WTC11 (cell line): ENCODE measurements at regions not wholly inside any gene's neighbourhood (a gene's known extent, or its start where the extent isn't known, plus 50 kb on each side); places are given as distances from the start of the nearest gene placed in this dataset.
"Not testable (repeated sequence)": the region's sequence is repeated elsewhere in the genome, so short reads cannot be mapped to it uniquely, and the experiment has no call there.

Experiments
- ATF3 ChIP-seq: sonication (generic); formaldehyde crosslinking; conservative IDR thresholded peaks from 2 replicates; pipeline ENCODE4 v1.8.1; 2022; ENCODE audit warnings: mild to moderate bottlenecking, missing genetic modification reagents
- FOXK1 ChIP-seq: sonication (generic); formaldehyde crosslinking; IDR thresholded peaks from 2 replicates; pipeline ENCODE4 v1.8.0; 2022; ENCODE audit warnings: mild to moderate bottlenecking, moderate library complexity, missing genetic modification reagents
- IRF1 ChIP-seq: sonication (generic); formaldehyde crosslinking; IDR thresholded peaks from 2 replicates; pipeline ENCODE4 v1.8.0; 2023; ENCODE audit warnings: missing genetic modification reagents
- PREB ChIP-seq: sonication (generic); formaldehyde crosslinking; IDR thresholded peaks from 2 replicates; pipeline ENCODE4 v1.8.1; 2022; ENCODE audit warnings: mild to moderate bottlenecking, missing genetic modification reagents, moderate library complexity, borderline replicate concordance
- SP1 ChIP-seq: sonication (generic); formaldehyde crosslinking; conservative IDR thresholded peaks from 2 replicates; pipeline ENCODE4 v1.8.1; 2022; ENCODE audit warnings: missing genetic modification reagents
- ZNF317 ChIP-seq: sonication (generic); formaldehyde crosslinking; IDR thresholded peaks from 2 replicates; pipeline ENCODE4 v1.8.1; 2023; ENCODE audit warnings: low read depth, mild to moderate bottlenecking, moderate library complexity, missing genetic modification reagents, borderline replicate concordance
- TF ChIP-seq, protein P1 (sequence below): fragments of 200-600 bp; IDR thresholded peaks from 2 replicates; pipeline ENCODE4 v1.8.0; 2022; ENCODE audit warnings: antibody characterized with exemption
- TF ChIP-seq, protein P2 (sequence below): sonication (generic); formaldehyde crosslinking; IDR thresholded peaks from 2 replicates; pipeline ENCODE4 v1.8.0; 2023; ENCODE audit warnings: missing genetic modification reagents, mild to moderate bottlenecking, borderline replicate concordance
- TF ChIP-seq, protein P3 (sequence below): sonication (generic); formaldehyde crosslinking; IDR thresholded peaks from 2 replicates; pipeline ENCODE4 v1.8.1; 2023; ENCODE audit warnings: mild to moderate bottlenecking, moderate library complexity, missing genetic modification reagents
- TF ChIP-seq, protein P4 (sequence below): sonication (generic); formaldehyde crosslinking; IDR thresholded peaks from 2 replicates; pipeline ENCODE4 v1.8.1; 2022; ENCODE audit warnings: low read depth, missing genetic modification reagents, borderline replicate concordance

DNA sequence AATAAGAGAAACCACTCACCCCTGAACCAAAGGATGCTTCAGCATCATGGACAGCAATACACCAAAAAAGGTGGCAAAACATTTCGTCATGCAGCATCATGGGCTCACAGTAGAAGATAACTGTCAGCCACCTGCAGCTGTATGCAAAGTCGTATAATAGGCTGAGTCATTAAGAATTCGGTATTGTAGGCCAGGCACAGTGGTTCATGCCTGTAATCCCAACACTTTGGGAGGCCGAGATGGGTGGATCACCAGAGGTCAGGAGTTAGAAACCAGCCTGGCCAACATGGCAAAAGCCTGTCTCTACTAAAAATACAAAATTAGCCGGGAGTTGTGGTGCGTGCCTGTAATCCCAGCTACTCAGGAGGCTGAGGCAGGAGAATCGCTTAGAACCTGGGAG, 123.8 kb upstream of the UNC5B start:
- not testable (repeated sequence) for TF ChIP-seq PREB; ZNF317 (CRISPR knock-in tag); FOXK1 (CRISPR knock-in tag); IRF1 (CRISPR knock-in tag); ATF3; SP1 (CRISPR knock-in tag)
- TF ChIP-seq, protein P1, sequence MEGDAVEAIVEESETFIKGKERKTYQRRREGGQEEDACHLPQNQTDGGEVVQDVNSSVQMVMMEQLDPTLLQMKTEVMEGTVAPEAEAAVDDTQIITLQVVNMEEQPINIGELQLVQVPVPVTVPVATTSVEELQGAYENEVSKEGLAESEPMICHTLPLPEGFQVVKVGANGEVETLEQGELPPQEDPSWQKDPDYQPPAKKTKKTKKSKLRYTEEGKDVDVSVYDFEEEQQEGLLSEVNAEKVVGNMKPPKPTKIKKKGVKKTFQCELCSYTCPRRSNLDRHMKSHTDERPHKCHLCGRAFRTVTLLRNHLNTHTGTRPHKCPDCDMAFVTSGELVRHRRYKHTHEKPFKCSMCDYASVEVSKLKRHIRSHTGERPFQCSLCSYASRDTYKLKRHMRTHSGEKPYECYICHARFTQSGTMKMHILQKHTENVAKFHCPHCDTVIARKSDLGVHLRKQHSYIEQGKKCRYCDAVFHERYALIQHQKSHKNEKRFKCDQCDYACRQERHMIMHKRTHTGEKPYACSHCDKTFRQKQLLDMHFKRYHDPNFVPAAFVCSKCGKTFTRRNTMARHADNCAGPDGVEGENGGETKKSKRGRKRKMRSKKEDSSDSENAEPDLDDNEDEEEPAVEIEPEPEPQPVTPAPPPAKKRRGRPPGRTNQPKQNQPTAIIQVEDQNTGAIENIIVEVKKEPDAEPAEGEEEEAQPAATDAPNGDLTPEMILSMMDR, result not testable (repeated sequence)
- TF ChIP-seq, protein P2, sequence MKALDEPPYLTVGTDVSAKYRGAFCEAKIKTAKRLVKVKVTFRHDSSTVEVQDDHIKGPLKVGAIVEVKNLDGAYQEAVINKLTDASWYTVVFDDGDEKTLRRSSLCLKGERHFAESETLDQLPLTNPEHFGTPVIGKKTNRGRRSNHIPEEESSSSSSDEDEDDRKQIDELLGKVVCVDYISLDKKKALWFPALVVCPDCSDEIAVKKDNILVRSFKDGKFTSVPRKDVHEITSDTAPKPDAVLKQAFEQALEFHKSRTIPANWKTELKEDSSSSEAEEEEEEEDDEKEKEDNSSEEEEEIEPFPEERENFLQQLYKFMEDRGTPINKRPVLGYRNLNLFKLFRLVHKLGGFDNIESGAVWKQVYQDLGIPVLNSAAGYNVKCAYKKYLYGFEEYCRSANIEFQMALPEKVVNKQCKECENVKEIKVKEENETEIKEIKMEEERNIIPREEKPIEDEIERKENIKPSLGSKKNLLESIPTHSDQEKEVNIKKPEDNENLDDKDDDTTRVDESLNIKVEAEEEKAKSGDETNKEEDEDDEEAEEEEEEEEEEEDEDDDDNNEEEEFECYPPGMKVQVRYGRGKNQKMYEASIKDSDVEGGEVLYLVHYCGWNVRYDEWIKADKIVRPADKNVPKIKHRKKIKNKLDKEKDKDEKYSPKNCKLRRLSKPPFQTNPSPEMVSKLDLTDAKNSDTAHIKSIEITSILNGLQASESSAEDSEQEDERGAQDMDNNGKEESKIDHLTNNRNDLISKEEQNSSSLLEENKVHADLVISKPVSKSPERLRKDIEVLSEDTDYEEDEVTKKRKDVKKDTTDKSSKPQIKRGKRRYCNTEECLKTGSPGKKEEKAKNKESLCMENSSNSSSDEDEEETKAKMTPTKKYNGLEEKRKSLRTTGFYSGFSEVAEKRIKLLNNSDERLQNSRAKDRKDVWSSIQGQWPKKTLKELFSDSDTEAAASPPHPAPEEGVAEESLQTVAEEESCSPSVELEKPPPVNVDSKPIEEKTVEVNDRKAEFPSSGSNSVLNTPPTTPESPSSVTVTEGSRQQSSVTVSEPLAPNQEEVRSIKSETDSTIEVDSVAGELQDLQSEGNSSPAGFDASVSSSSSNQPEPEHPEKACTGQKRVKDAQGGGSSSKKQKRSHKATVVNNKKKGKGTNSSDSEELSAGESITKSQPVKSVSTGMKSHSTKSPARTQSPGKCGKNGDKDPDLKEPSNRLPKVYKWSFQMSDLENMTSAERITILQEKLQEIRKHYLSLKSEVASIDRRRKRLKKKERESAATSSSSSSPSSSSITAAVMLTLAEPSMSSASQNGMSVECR (CRISPR knock-in tag), result not testable (repeated sequence)
- TF ChIP-seq, protein P3, sequence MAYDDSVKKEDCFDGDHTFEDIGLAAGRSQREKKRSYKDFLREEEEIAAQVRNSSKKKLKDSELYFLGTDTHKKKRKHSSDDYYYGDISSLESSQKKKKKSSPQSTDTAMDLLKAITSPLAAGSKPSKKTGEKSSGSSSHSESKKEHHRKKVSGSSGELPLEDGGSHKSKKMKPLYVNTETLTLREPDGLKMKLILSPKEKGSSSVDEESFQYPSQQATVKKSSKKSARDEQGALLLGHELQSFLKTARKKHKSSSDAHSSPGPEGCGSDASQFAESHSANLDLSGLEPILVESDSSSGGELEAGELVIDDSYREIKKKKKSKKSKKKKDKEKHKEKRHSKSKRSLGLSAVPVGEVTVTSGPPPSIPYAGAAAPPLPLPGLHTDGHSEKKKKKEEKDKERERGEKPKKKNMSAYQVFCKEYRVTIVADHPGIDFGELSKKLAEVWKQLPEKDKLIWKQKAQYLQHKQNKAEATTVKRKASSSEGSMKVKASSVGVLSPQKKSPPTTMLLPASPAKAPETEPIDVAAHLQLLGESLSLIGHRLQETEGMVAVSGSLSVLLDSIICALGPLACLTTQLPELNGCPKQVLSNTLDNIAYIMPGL (CRISPR knock-in tag), result not testable (repeated sequence)
- TF ChIP-seq, protein P4, sequence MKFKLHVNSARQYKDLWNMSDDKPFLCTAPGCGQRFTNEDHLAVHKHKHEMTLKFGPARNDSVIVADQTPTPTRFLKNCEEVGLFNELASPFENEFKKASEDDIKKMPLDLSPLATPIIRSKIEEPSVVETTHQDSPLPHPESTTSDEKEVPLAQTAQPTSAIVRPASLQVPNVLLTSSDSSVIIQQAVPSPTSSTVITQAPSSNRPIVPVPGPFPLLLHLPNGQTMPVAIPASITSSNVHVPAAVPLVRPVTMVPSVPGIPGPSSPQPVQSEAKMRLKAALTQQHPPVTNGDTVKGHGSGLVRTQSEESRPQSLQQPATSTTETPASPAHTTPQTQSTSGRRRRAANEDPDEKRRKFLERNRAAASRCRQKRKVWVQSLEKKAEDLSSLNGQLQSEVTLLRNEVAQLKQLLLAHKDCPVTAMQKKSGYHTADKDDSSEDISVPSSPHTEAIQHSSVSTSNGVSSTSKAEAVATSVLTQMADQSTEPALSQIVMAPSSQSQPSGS (CRISPR knock-in tag), result not testable (repeated sequence)
